GM23338 (cell line): ENCODE measurements at regions not wholly inside any gene's neighbourhood (a gene's known extent, or its start where the extent isn't known, plus 50 kb on each side); places are given as distances from the start of the nearest gene placed in this dataset.

ENCODE experiments used
- ATAC-seq: fragments of 200-7000 bp; cut with Tn5 transposase; 3 replicates; pipeline ENCODE4 v1.9.1; 2020
- DNase-seq: peaks from one replicate; pipeline ENCODE4 v3.0.0-alpha.2; 2015; ENCODE audit warnings: low spot score
- H2AFZ ChIP-seq: fragments of 200-600 bp; sonication (generic); 2 replicates; pipeline ENCODE4 v1.8.0; 2016; ENCODE audit warnings: antibody characterized with exemption, mild to moderate bottlenecking, moderate library complexity
- H3F3A ChIP-seq: fragments of 200-600 bp; sonication (generic); replicated peaks from 2 replicates; pipeline ENCODE4 v1.8.0; 2017; ENCODE audit warnings: antibody characterized with exemption, mixed run types, low read depth
- H3K27ac ChIP-seq: fragments of 200-600 bp; sonication (generic); 2 replicates; pipeline ENCODE4 v1.6.1; 2016; ENCODE audit warnings: low read depth
- H3K27me3 ChIP-seq: fragments of 200-600 bp; sonication (generic); 2 replicates; pipeline ENCODE4 v1.8.0; 2016; ENCODE audit warnings: mild to moderate bottlenecking, mixed run types, moderate library complexity; ENCODE audit not compliant: insufficient read depth
- H3K36me3 ChIP-seq: fragments of 200-600 bp; sonication (generic); 2 replicates; pipeline ENCODE4 v1.8.0; 2016; ENCODE audit warnings: mild to moderate bottlenecking; ENCODE audit not compliant: insufficient read depth
- H3K4me1 ChIP-seq: fragments of 200-600 bp; sonication (generic); 2 replicates; pipeline ENCODE4 v1.8.0; 2016; ENCODE audit warnings: mild to moderate bottlenecking, moderate library complexity; ENCODE audit not compliant: insufficient read depth
- H3K4me2 ChIP-seq: fragments of 200-600 bp; sonication (generic); 2 replicates; pipeline ENCODE4 v1.7.1; 2017; ENCODE audit warnings: mixed run types
- H3K4me3 ChIP-seq: fragments of 200-600 bp; sonication (generic); 2 replicates; pipeline ENCODE4 v1.6.1; 2016; ENCODE audit warnings: mixed run types
- H3K79me2 ChIP-seq: fragments of 200-600 bp; sonication (generic); replicated peaks from 2 replicates; pipeline ENCODE4 v1.8.0; 2017; ENCODE audit warnings: mild to moderate bottlenecking; ENCODE audit not compliant: insufficient read depth
- H3K9me2 ChIP-seq: fragments of 200-600 bp; sonication (generic); 2 replicates; pipeline ENCODE4 v1.8.0; 2017; ENCODE audit not compliant: insufficient read depth
- H4K20me1 ChIP-seq: fragments of 200-600 bp; sonication (generic); replicated peaks from 2 replicates; pipeline ENCODE4 v1.8.0; 2017; ENCODE audit warnings: mild to moderate bottlenecking; ENCODE audit not compliant: insufficient read depth
- H3K27ac Mint-ChIP-seq: 2 replicates; pipeline ENCODE4 v1.8.0; 2020; ENCODE audit warnings: inconsistent platforms, mild to moderate bottlenecking, moderate library complexity, mixed read lengths
- H3K27me3 Mint-ChIP-seq: 3 replicates; pipeline ENCODE4 v1.8.0; 2022; ENCODE audit warnings: low read depth, mild to moderate bottlenecking, moderate library complexity, mixed read lengths, inconsistent platforms; ENCODE audit not compliant: insufficient read depth, poor library complexity
- H3K36me3 Mint-ChIP-seq: 3 replicates; pipeline ENCODE4 v1.8.0; 2021; ENCODE audit warnings: low read depth, mild to moderate bottlenecking, inconsistent platforms, moderate library complexity, mixed read lengths
- H3K4me1 Mint-ChIP-seq: 3 replicates; pipeline ENCODE4 v1.8.0; 2020; ENCODE audit warnings: mild to moderate bottlenecking, inconsistent platforms, mixed read lengths
- H3K4me3 Mint-ChIP-seq: 3 replicates; pipeline ENCODE4 v1.8.0; 2021; ENCODE audit warnings: moderate library complexity, mild to moderate bottlenecking, inconsistent platforms, mixed read lengths
- H3K9me3 Mint-ChIP-seq: 3 replicates; pipeline ENCODE4 v1.8.0; 2020; ENCODE audit warnings: moderate library complexity, mild to moderate bottlenecking, inconsistent platforms, mixed read lengths
- CREB1 ChIP-seq: fragments of 250-450 bp; sonication (Bioruptor Pico); IDR thresholded peaks from 2 replicates; pipeline ENCODE4 v1.5.0; 2020; ENCODE audit warnings: low read depth, mild to moderate bottlenecking, moderate library complexity
- CTCF ChIP-seq, 2 experiments: fragments of 200-600 bp in 1 of 2; sonication (generic) in 1 of 2; conservative IDR thresholded peaks; 2 replicates each; pipeline versions ENCODE4 v1.5.1 to v1.6.1; 2016 to 2017; ENCODE audit warnings: antibody characterized with exemption in 2 of 2, low read depth in 2 of 2, mild to moderate bottlenecking in 2 of 2, moderate library complexity in 1 of 2
- ETS1 ChIP-seq: IDR thresholded peaks from 2 replicates; pipeline ENCODE4 v1.6.1; 2016; ENCODE audit warnings: antibody characterized with exemption
- EZH2 ChIP-seq: fragments of 200-600 bp; sonication (generic); IDR thresholded peaks from one replicate; pipeline ENCODE4 v1.8.0; 2017; ENCODE audit warnings: antibody characterized with exemption, mild to moderate bottlenecking, low read depth; ENCODE audit not compliant: unreplicated experiment
- EZH2phosphoT487 ChIP-seq: fragments of 200-600 bp; sonication (generic); IDR thresholded peaks from one replicate; pipeline ENCODE4 v1.8.1; 2018; ENCODE audit warnings: antibody characterized with exemption; ENCODE audit not compliant: unreplicated experiment
- NANOG ChIP-seq: IDR thresholded peaks from 2 replicates; pipeline ENCODE4 v1.6.1; 2016; ENCODE audit warnings: antibody characterized with exemption, borderline replicate concordance
- POLR2AphosphoS5 ChIP-seq: IDR thresholded peaks from 2 replicates; pipeline ENCODE4 v1.6.1; 2016; ENCODE audit warnings: antibody characterized with exemption, low read depth
- REST ChIP-seq: IDR thresholded peaks from one replicate; pipeline ENCODE4 v1.6.1; 2018; ENCODE audit warnings: antibody characterized with exemption; ENCODE audit not compliant: unreplicated experiment
- STAT1 ChIP-seq: IDR thresholded peaks from one replicate; pipeline ENCODE4 v1.6.1; 2016; ENCODE audit warnings: antibody characterized with exemption; ENCODE audit not compliant: unreplicated experiment
- ZNF114 ChIP-seq: fragments of 250-450 bp; sonication (Bioruptor Pico); IDR thresholded peaks from 2 replicates; pipeline ENCODE4 v1.5.0; 2020; ENCODE audit warnings: mild to moderate bottlenecking, moderate library complexity
- ZNF331 ChIP-seq: fragments of 250-450 bp; sonication (Bioruptor Pico); IDR thresholded peaks from 2 replicates; pipeline ENCODE4 v1.5.0; 2020; ENCODE audit warnings: low read depth, mild to moderate bottlenecking, moderate library complexity

- TF ChIP-seq REST: no peak
- TF ChIP-seq CREB1 (CRISPR knock-in tag): no peak
- no peak for TF ChIP-seq EZH2
- no peak for TF ChIP-seq POLR2AphosphoS5
- TF ChIP-seq ZNF331 (CRISPR knock-in tag): no peak
- no peak for TF ChIP-seq EZH2phosphoT487
- no peak for TF ChIP-seq STAT1
- TF ChIP-seq CTCF (conservative IDR thresholded peaks at IDR 0.05; ENCODE audit: low read depth in 2 of 2): no peak
Measured at GRCh38 chr4:110988722-110989121, 365.8 kb upstream of the PITX2 start (continued).

- Histone ChIP-seq H3K4me3 (no peak overlapping the region), H3K4me2 (no peak overlapping the region), H3F3A (no peaks in the 10 kb centered on the region), H4K20me1 (no peaks in the 10 kb centered on the region), H3K27me3 (no peaks in the 10 kb centered on the region), H3K27ac (no peak overlapping the region), H3K4me1 (no peaks in the 10 kb centered on the region), H2AFZ (no peak overlapping the region), H3K9me2 (no peaks in the 10 kb centered on the region; the same call in 1 of the 2 replicates), H3K36me3 (no peaks in the 10 kb centered on the region), H3K79me2 (no peaks in the 10 kb centered on the region)
- Mint-ChIP-seq H3K4me3 (no peak overlapping the region), H3K4me1 (no peaks in the 10 kb centered on the region), H3K27ac (no peak overlapping the region), H3K36me3 (no peaks in the 10 kb centered on the region), H3K9me3 (no peaks in the 10 kb centered on the region), H3K27me3 (no peaks in the 10 kb centered on the region)
- no peak for TF ChIP-seq EZH2phosphoT487
- TF ChIP-seq CTCF (conservative IDR thresholded peaks at IDR 0.05; ENCODE audit: low read depth in 2 of 2): no peak
- no peak for TF ChIP-seq CREB1 (CRISPR knock-in tag)
- TF ChIP-seq NANOG: no peak
- TF ChIP-seq ZNF114: no peak
- no peak for TF ChIP-seq POLR2AphosphoS5
- TF ChIP-seq ETS1: no peak
- TF ChIP-seq STAT1: no peak
- TF ChIP-seq EZH2: no peak
- ATAC-seq: no peak
- DNase-seq: no peak
Measured at GRCh38 chr4:110989125-110989524, 366.2 kb upstream of the PITX2 start.
